OCI-LY7 (cell line): ENCODE measurements at regions not wholly inside any gene's neighbourhood (a gene's known extent, or its start where the extent isn't known, plus 50 kb on each side); places are given as distances from the start of the nearest gene placed in this dataset.

ENCODE experiments used
- BruUV-seq: library from RNA; stranded (reverse); fragments of 400-500 nt; replicated peaks from 2 replicates; lab custom pipeline; 2021; lab: Mats Ljungman, UMichigan
- CTCF ChIA-PET: fragments of 300-600 bp; sonication (Branson Sonifier 250); formaldehyde crosslinking; loops from one replicate; lab custom pipeline; 2022; ENCODE audit warnings: antibody characterized with exemption; ENCODE audit not compliant: unreplicated experiment; lab: Charles Lee
- POLR2A ChIA-PET: fragments of 300-600 bp; sonication (Branson Sonifier 250); formaldehyde crosslinking; loops from one replicate; lab custom pipeline; 2022; ENCODE audit warnings: antibody characterized with exemption; lab: Charles Lee
- DNase-seq: peaks from one replicate; pipeline ENCODE4 v3.0.0-alpha.2; 2015; ENCODE audit warnings: low spot score
- H2AFZ ChIP-seq: fragments of 200-600 bp; sonication (generic), shearing (Covaris generic); 2 replicates; pipeline ENCODE4 v1.6.1; 2014; ENCODE audit warnings: mild to moderate bottlenecking, antibody characterized with exemption, low read length, moderate library complexity
- H3K27ac ChIP-seq: fragments of 200-600 bp; sonication (generic); 2 replicates; pipeline ENCODE4 v1.5.1; 2014; ENCODE audit warnings: mixed run types, low read depth, mild to moderate bottlenecking, moderate library complexity, low read length, inconsistent platforms; ENCODE audit not compliant: poor library complexity, severe bottlenecking
- H3K36me3 ChIP-seq: fragments of 200-600 bp; sonication (generic); 2 replicates; pipeline ENCODE4 v1.6.1; 2014; ENCODE audit warnings: mild to moderate bottlenecking, antibody characterized with exemption, low read length, moderate library complexity, mixed read lengths; ENCODE audit not compliant: insufficient read depth
- H3K4me1 ChIP-seq: fragments of 200-600 bp; sonication (generic); 2 replicates; pipeline ENCODE4 v1.5.1; 2014; ENCODE audit warnings: mild to moderate bottlenecking, low read length; ENCODE audit not compliant: insufficient read depth, poor library complexity, severe bottlenecking
- H3K4me2 ChIP-seq: fragments of 200-600 bp; sonication (generic); 2 replicates; pipeline ENCODE4 v1.6.1; 2014; ENCODE audit warnings: mild to moderate bottlenecking, low read length
- H3K4me3 ChIP-seq: fragments of 200-600 bp; sonication (generic); 2 replicates; pipeline ENCODE4 v1.5.1; 2014; ENCODE audit warnings: mild to moderate bottlenecking, low read depth, low read length; ENCODE audit not compliant: poor library complexity, severe bottlenecking
- H3K79me2 ChIP-seq: fragments of 200-600 bp; sonication (generic); 2 replicates; pipeline ENCODE4 v1.6.1; 2016; ENCODE audit warnings: low read depth, mild to moderate bottlenecking, low read length, moderate library complexity, mixed read lengths; ENCODE audit not compliant: insufficient read depth
- H3K9me2 ChIP-seq: fragments of 200-600 bp; sonication (generic); 2 replicates; pipeline ENCODE4 v1.6.1; 2016; ENCODE audit warnings: mild to moderate bottlenecking, low read length, mixed read lengths; ENCODE audit not compliant: insufficient read depth
- H3K9me3 ChIP-seq: fragments of 200-600 bp; sonication (generic); 2 replicates; pipeline ENCODE4 v1.6.1; 2014; ENCODE audit warnings: mild to moderate bottlenecking, mixed run types, low read length, mixed read lengths
- H4K20me1 ChIP-seq: fragments of 200-600 bp; sonication (generic); 2 replicates; pipeline ENCODE4 v1.6.1; 2014; ENCODE audit warnings: mild to moderate bottlenecking, antibody characterized with exemption, low read length, moderate library complexity, mixed read lengths; ENCODE audit not compliant: insufficient read depth
- EZH2phosphoT487 ChIP-seq: fragments of 200-600 bp; sonication (generic); IDR thresholded peaks from 2 replicates; pipeline ENCODE4 v1.6.1; 2018; ENCODE audit warnings: low read depth, borderline replicate concordance, mild to moderate bottlenecking, mixed run types, antibody characterized with exemption, low read length, moderate library complexity, mixed read lengths
- intact Hi-C: fragments of 100-400 bp; cut with micrococcal nuclease; formaldehyde crosslinking; loops from one replicate; pipeline ENCODE4 v1.10.0; 2022; ENCODE audit not compliant: unreplicated experiment
- TF ChIP-seq, protein P1 (sequence below): fragments of 200-600 bp; sonication (generic); conservative IDR thresholded peaks from 2 replicates; pipeline ENCODE4 v1.5.1; 2014; ENCODE audit warnings: mild to moderate bottlenecking, antibody characterized with exemption, low read length, moderate library complexity, mixed read lengths

DNA sequence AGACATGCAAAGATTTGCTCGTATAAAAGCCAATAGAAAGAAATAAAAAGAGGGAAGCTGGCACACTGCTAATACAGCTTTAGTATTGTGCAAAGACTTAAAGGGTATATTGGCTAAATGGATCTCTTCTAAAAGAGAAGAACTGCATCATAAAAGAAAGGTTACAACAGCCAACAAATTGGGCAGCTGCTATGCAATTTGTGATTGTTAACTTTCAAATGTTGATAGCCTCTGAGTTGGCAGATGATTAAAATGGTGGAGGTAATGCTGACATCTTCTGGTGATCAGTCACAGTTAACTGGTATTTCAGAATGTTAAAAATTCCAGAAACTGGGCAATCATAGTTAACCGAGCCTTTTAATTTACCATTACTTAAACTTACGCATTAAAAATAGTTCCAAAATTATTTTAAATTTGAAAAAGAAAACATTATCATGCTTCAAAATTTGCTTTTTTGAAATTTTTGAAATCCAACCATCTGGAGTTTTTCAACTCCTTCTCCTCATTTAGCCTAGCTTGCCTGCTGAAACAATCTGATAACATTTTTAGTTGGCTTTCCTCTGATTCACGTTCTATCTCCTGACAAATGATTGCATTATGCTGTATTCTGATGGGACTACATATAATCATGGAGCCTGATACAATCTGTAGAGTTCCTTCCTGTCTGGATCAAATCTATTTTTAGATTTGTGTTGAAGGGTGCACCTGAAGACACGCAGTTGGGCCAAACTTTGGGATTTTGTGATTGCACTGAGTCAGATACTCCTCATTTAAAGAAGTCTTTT is 144.0 kb upstream of the PDZRN3 start:
- CTCF ChIA-PET = no interaction called here
- Histone ChIP-seq H3K79me2 (no peaks in the 10 kb centered on the region), H3K4me3 (no peak overlapping the region), H3K36me3 (no peaks in the 10 kb centered on the region), H4K20me1 (no peaks in the 10 kb centered on the region), H3K4me1 (no peaks in the 10 kb centered on the region), H3K9me3 (no peaks in the 10 kb centered on the region), H3K9me2 (no peaks in the 10 kb centered on the region), H3K27ac (no peak overlapping the region), H3K4me2 (no peak overlapping the region), H2AFZ (no peak overlapping the region)
- TF ChIP-seq, protein P1, sequence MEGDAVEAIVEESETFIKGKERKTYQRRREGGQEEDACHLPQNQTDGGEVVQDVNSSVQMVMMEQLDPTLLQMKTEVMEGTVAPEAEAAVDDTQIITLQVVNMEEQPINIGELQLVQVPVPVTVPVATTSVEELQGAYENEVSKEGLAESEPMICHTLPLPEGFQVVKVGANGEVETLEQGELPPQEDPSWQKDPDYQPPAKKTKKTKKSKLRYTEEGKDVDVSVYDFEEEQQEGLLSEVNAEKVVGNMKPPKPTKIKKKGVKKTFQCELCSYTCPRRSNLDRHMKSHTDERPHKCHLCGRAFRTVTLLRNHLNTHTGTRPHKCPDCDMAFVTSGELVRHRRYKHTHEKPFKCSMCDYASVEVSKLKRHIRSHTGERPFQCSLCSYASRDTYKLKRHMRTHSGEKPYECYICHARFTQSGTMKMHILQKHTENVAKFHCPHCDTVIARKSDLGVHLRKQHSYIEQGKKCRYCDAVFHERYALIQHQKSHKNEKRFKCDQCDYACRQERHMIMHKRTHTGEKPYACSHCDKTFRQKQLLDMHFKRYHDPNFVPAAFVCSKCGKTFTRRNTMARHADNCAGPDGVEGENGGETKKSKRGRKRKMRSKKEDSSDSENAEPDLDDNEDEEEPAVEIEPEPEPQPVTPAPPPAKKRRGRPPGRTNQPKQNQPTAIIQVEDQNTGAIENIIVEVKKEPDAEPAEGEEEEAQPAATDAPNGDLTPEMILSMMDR = no peak
- TF ChIP-seq EZH2phosphoT487 = no peak
- intact Hi-C loops = no loop called here
- POLR2A ChIA-PET = no interaction called here
- BruUV-seq = no TSS peak
- DNase-seq = no peak

- ChIA-PET POLR2A (interaction anchor here (0.5 to 0.6 kb wide), 2 partner anchors 526 to 589 kb away, joined by 3 to 5 read pairs; no protein-coding TSS in a partner anchor), CTCF (interaction anchor here (0.6 kb wide), 1 partner anchor 669 kb away, joined by 3 read pairs; no protein-coding TSS in a partner anchor)
- H3K4me3 ChIP-seq = no peak overlapping the region
Measured at GRCh38 chr3:73766599-73767381, 142.0 kb upstream of the PDZRN3 start.

More at GRCh38 chr3:73766599-73767381, 142.0 kb upstream of the PDZRN3 start:
- no peak overlapping the region for H3K27ac ChIP-seq
- no TSS peak for BruUV-seq
- TF ChIP-seq, protein P1 = no peak
- TF ChIP-seq EZH2phosphoT487 = no peak
- H3K9me2 ChIP-seq = no peaks in the 10 kb centered on the region
- H4K20me1 ChIP-seq = no peaks in the 10 kb centered on the region
- no peaks in the 10 kb centered on the region for H3K79me2 ChIP-seq
- no peaks in the 10 kb centered on the region for H3K9me3 ChIP-seq
- H2AFZ ChIP-seq = no peak overlapping the region
- no peak for DNase-seq
- no peaks in the 10 kb centered on the region for H3K4me1 ChIP-seq
- H3K36me3 ChIP-seq = no peaks in the 10 kb centered on the region
- intact Hi-C loops = no loop called here
- no peak overlapping the region for H3K4me2 ChIP-seq
